H1 (cell line): ENCODE measurements at regions not wholly inside any gene's neighbourhood (a gene's known extent, or its start where the extent isn't known, plus 50 kb on each side); places are given as distances from the start of the nearest gene placed in this dataset.

Source experiments
- CTCF ChIA-PET: fragments of 300-600 bp; sonication (Branson Sonifier 250); formaldehyde crosslinking; loops from one replicate; lab custom pipeline; 2021; ENCODE audit not compliant: partially characterized antibody; lab: Charles Lee
- POLR2A ChIA-PET: fragments of 300-600 bp; sonication (Branson Sonifier 250); formaldehyde crosslinking; loops from one replicate; lab custom pipeline; 2021; ENCODE audit warnings: inconsistent platforms; ENCODE audit not compliant: partially characterized antibody; lab: Charles Lee
- DNase-seq, 2 experiments: peaks; one replicate each; pipeline versions ENCODE4 v3.0.0 to v3.0.0-alpha.2; 2010 to 2022; ENCODE audit warnings: low spot score in 2 of 2, low read depth in 1 of 2, mixed read lengths in 1 of 2
- FAIRE-seq: peaks from 2 replicates; lab custom pipeline; 2011; peaks lifted over from hg19 to GRCh38; lab: Jason Lieb, UNC
- H2AFZ ChIP-seq: 2 replicates; pipeline ENCODE4 v1.8.1; 2012; ENCODE audit warnings: low read length, inconsistent platforms
- H2AK5ac ChIP-seq: 2 replicates; pipeline ENCODE4 v1.6.1; 2013; ENCODE audit warnings: low read depth, low read length
- H2BK120ac ChIP-seq: replicated peaks from 2 replicates; pipeline ENCODE3; 2013; ENCODE audit warnings: low read depth, low read length, inconsistent platforms
- H2BK12ac ChIP-seq: 2 replicates; pipeline ENCODE4 v1.6.1; 2013; ENCODE audit warnings: low read depth, low read length
- H2BK15ac ChIP-seq: 2 replicates; pipeline ENCODE4 v1.6.1; 2013; ENCODE audit warnings: low read length
- H2BK20ac ChIP-seq: 2 replicates; pipeline ENCODE4 v1.6.1; 2013; ENCODE audit warnings: low read length
- H2BK5ac ChIP-seq: 2 replicates; pipeline ENCODE4 v1.6.1; 2013; ENCODE audit warnings: low read depth, low read length
- H3K14ac ChIP-seq: 2 replicates; pipeline ENCODE4 v1.6.1; 2013; ENCODE audit warnings: inconsistent platforms; ENCODE audit not compliant: insufficient read length
- H3K18ac ChIP-seq: 2 replicates; pipeline ENCODE4 v1.6.1; 2013; ENCODE audit warnings: low read length; ENCODE audit errors: extremely low read depth
- H3K23ac ChIP-seq: 2 replicates; pipeline ENCODE4 v1.6.1; 2013; ENCODE audit warnings: inconsistent platforms; ENCODE audit not compliant: insufficient read length
- H3K23me2 ChIP-seq: 2 replicates; pipeline ENCODE4 v1.6.1; 2013; ENCODE audit warnings: low read depth, low read length
- H3K27ac ChIP-seq: 2 replicates; pipeline ENCODE4 v1.6.1; 2011; ENCODE audit warnings: low read depth, low read length, inconsistent platforms
- H3K27me3 ChIP-seq, 4 experiments: replicated peaks in 1 of 4; 1 replicate in 1 of 4; 2 replicates in 3 of 4; pipeline versions ENCODE4 v1.6.1 to v1.8.1; 2011 to 2013; ENCODE audit warnings: low read length in 3 of 4, mild to moderate bottlenecking in 3 of 4, inconsistent platforms in 2 of 4, mixed read lengths in 2 of 4, moderate library complexity in 1 of 4; ENCODE audit not compliant: control insufficient read depth in 3 of 4, insufficient read depth in 3 of 4; ENCODE audit errors: extremely low read depth in 1 of 4
- H3K36me3 ChIP-seq, 4 experiments: 2 replicates each; pipeline versions ENCODE4 v1.6.1 to v1.8.1; 2011 to 2013; ENCODE audit warnings: mild to moderate bottlenecking in 4 of 4, low read length in 3 of 4, moderate library complexity in 2 of 4, control low read depth in 1 of 4, inconsistent platforms in 1 of 4; ENCODE audit not compliant: insufficient read depth in 4 of 4, control insufficient read depth in 2 of 4
- H3K4ac ChIP-seq: replicated peaks from 2 replicates; pipeline ENCODE3; 2013; ENCODE audit warnings: low read length, low read depth, mixed read lengths, inconsistent platforms; ENCODE audit not compliant: insufficient read length
- H3K4me1 ChIP-seq, 4 experiments: replicated peaks in 1 of 4; 1 replicate in 1 of 4; 2 replicates in 3 of 4; pipeline versions ENCODE4 v1.6.1 to v1.8.1; 2011 to 2013; ENCODE audit warnings: low read length in 3 of 4, inconsistent platforms in 2 of 4, mixed read lengths in 1 of 4; ENCODE audit not compliant: insufficient read depth in 4 of 4, control insufficient read depth in 3 of 4
- H3K4me2 ChIP-seq, 2 experiments: 2 replicates each; pipeline versions ENCODE4 v1.6.1 to v1.8.1; 2011 to 2013; ENCODE audit warnings: low read depth in 2 of 2, low read length in 2 of 2, control low read depth in 1 of 2, inconsistent platforms in 1 of 2, mild to moderate bottlenecking in 1 of 2; ENCODE audit not compliant: insufficient read depth in 1 of 2
- H3K4me3 ChIP-seq, 4 experiments: fragments of 200-600, 300-600 bp in 1 of 4; sonication (generic), shearing (Covaris generic), sonication (Bioruptor Twin) in 1 of 4; 2 replicates each; pipeline versions ENCODE4 v1.5.1 to v1.8.1; 2011 to 2016; ENCODE audit warnings: low read length in 4 of 4, low read depth in 3 of 4, control low read depth in 2 of 4, inconsistent platforms in 2 of 4, mild to moderate bottlenecking in 2 of 4, mixed read lengths in 1 of 4, moderate library complexity in 1 of 4; ENCODE audit not compliant: insufficient read depth in 2 of 4; ENCODE audit errors: extremely low read depth in 1 of 4
- H3K56ac ChIP-seq: replicated peaks from 2 replicates; pipeline ENCODE3; 2013; ENCODE audit warnings: low read depth, mild to moderate bottlenecking, mixed read lengths, low read length, inconsistent platforms; ENCODE audit not compliant: insufficient read length
- H3K79me1 ChIP-seq: 2 replicates; pipeline ENCODE4 v1.6.1; 2013; ENCODE audit warnings: low read depth, low read length, control low read depth
- H3K79me2 ChIP-seq, 2 experiments: 2 replicates each; pipeline versions ENCODE4 v1.6.1 to v1.8.1; 2012 to 2013; ENCODE audit warnings: low read length in 2 of 2, mild to moderate bottlenecking in 2 of 2, inconsistent platforms in 1 of 2; ENCODE audit not compliant: insufficient read depth in 2 of 2, control insufficient read depth in 1 of 2
- H3K9ac ChIP-seq, 4 experiments: replicated peaks in 1 of 4; 1 replicate in 1 of 4; 2 replicates in 3 of 4; pipeline versions ENCODE4 v1.6.1 to v1.8.1; 2011 to 2013; ENCODE audit warnings: low read depth in 3 of 4, low read length in 3 of 4, control low read depth in 2 of 4, mild to moderate bottlenecking in 2 of 4, moderate library complexity in 2 of 4, inconsistent platforms in 1 of 4; ENCODE audit errors: extremely low read depth in 1 of 4
- H3K9me3 ChIP-seq, 2 experiments: 2 replicates each; pipeline versions ENCODE4 v1.6.1 to v1.8.1; 2012 to 2013; ENCODE audit warnings: mild to moderate bottlenecking in 2 of 2, moderate library complexity in 2 of 2, control low read depth in 1 of 2, inconsistent platforms in 1 of 2, low read depth in 1 of 2, low read length in 1 of 2, mixed read lengths in 1 of 2; ENCODE audit not compliant: insufficient read depth in 2 of 2
- H4K20me1 ChIP-seq, 2 experiments: replicated peaks in 1 of 2; 2 replicates each; pipeline versions ENCODE3 to v1.8.1; 2011 to 2013; ENCODE audit warnings: inconsistent platforms in 2 of 2, low read length in 2 of 2, mild to moderate bottlenecking in 1 of 2; ENCODE audit not compliant: insufficient read depth in 2 of 2, control insufficient read depth in 1 of 2
- H4K5ac ChIP-seq: 2 replicates; pipeline ENCODE4 v1.6.1; 2013; ENCODE audit warnings: low read length, low read depth, mixed read lengths, inconsistent platforms; ENCODE audit not compliant: insufficient read length
- H4K8ac ChIP-seq: 2 replicates; pipeline ENCODE4 v1.8.0; 2013; ENCODE audit warnings: mild to moderate bottlenecking, moderate library complexity, low read length, inconsistent platforms; ENCODE audit not compliant: insufficient read depth; ENCODE audit errors: extremely low read depth
- H4K91ac ChIP-seq: replicated peaks from 2 replicates; pipeline ENCODE3; 2013; ENCODE audit warnings: low read length, mixed read lengths, inconsistent platforms; ENCODE audit not compliant: insufficient read length
- HDAC2 ChIP-seq, 2 experiments: fragments of 300-600 bp in 1 of 2; sonication (generic) in 1 of 2; IDR thresholded peaks; 2 replicates each; pipeline ENCODE4 v1.6.1; 2011 to 2012; ENCODE audit warnings: low read depth in 2 of 2, low read length in 2 of 2, mild to moderate bottlenecking in 2 of 2, moderate library complexity in 2 of 2, borderline replicate concordance in 1 of 2, inconsistent platforms in 1 of 2
- KDM1A ChIP-seq: fragments of 200-600, 300-600 bp; sonication (generic); IDR thresholded peaks from 2 replicates; pipeline ENCODE4 v1.7.1; 2016; ENCODE audit warnings: mild to moderate bottlenecking, low read length, borderline replicate concordance
- MAX ChIP-seq: IDR thresholded peaks from 2 replicates; pipeline ENCODE4 v1.6.1; 2012; ENCODE audit warnings: inconsistent platforms
- POU5F1 ChIP-seq: IDR thresholded peaks from 2 replicates; pipeline ENCODE4 v1.6.1; 2011; ENCODE audit warnings: low read depth, mild to moderate bottlenecking, low read length, moderate library complexity
- RAD21 ChIP-seq, 2 experiments: IDR thresholded peaks in 1 of 2; conservative IDR thresholded peaks in 1 of 2; 2 replicates each; pipeline ENCODE4 v1.6.1; 2011; ENCODE audit warnings: low read depth in 2 of 2, low read length in 2 of 2, improper control_type of control experiment in 1 of 2, inconsistent platforms in 1 of 2, mild to moderate bottlenecking in 1 of 2, moderate library complexity in 1 of 2
- WGBS, 2 experiments: shearing (Covaris generic) in 1 of 2; methylation state at CpG; one replicate each; pipeline versions ENCODE4 v1.1.6 to v1.1.7; 2013 to 2015; ENCODE audit warnings: low lambda C conversion rate in 2 of 2, mixed read lengths in 2 of 2, inconsistent platforms in 1 of 2, low coverage in 1 of 2, missing lambda C conversion rate in 1 of 2; ENCODE audit not compliant: insufficient replicate concordance in 2 of 2, insufficient coverage in 1 of 2, insufficient read length in 1 of 2; ENCODE audit errors: extremely low coverage in 1 of 2, missing lambda C conversion rate in 1 of 2; 5-methylcytosine and 5-hydroxymethylcytosine counted together

DNA sequence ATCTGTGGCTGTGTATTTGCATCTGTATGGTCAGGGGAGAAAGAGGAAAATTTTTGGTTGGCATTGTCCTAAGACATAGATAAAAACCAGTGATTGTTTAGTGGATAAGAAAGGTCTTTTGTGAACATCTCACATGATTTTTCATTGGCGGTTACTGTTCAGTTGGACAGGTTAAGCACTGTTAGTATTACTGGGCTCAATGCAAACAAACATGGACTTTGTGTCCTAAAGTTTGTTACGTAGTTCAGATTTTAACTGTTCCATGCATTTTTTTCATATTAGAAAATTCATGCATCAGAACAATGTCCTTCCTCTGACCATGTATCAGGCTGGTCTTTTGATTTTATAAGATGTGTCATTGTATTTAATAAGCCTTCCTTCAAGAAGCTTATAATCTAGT is 368.0 kb downstream of the MEIS1 start:
- no peaks in the 10 kb centered on the region for H3K79me2 ChIP-seq
- H3K9me3 ChIP-seq, result no peaks in the 10 kb centered on the region
- DNase-seq (no peak), FAIRE-seq (no peak)
- no peak overlapping the region for H4K5ac ChIP-seq
- H2BK12ac ChIP-seq, result no peak overlapping the region
- no peak overlapping the region for H3K4ac ChIP-seq
- no peak overlapping the region for H2BK15ac ChIP-seq
- no peaks in the 10 kb centered on the region for H3K27me3 ChIP-seq
- no peak overlapping the region for H3K9ac ChIP-seq
- H3K14ac ChIP-seq, result no peak overlapping the region
- H2BK5ac ChIP-seq, result no peak overlapping the region
- H3K4me2 ChIP-seq, result no peak overlapping the region
- H3K36me3 ChIP-seq, result no peaks in the 10 kb centered on the region
- no peak overlapping the region for H4K91ac ChIP-seq
- H4K20me1 ChIP-seq, result no peaks in the 10 kb centered on the region
- H2AFZ ChIP-seq, result no peak overlapping the region; the same call in 1 of the 2 replicates
- H3K4me1 ChIP-seq, result peaks cover 0 to 5% (median 3%) of the 10 kb centered on the region in 4 experiments; a peak in 2 of 7 replicates
- no peak overlapping the region for H3K4me3 ChIP-seq
- ChIA-PET POLR2A (no interaction called here), CTCF (interaction anchor here (1.4 kb wide), 1 partner anchor 70 kb away, joined by 3 read pairs; no protein-coding TSS in a partner anchor)
- no peaks in the 10 kb centered on the region for H3K23me2 ChIP-seq
- H3K18ac ChIP-seq, result no peak overlapping the region
- WGBS, 2 experiments, result 88% methylated on average over 2 of the region's 2 CpGs; no CpG with 5 or more reads in 1 of the 2 experiments
- no peak for TF ChIP-seq RAD21 (IDR thresholded peaks at IDR 0.05 in 1 of 2, conservative IDR thresholded peaks at IDR 0.05 in 1 of 2; ENCODE audit: low read depth in 2 of 2, low read length in 2 of 2)
- no peak for TF ChIP-seq HDAC2 (IDR thresholded peaks at IDR 0.05; ENCODE audit: borderline replicate concordance in 1 of 2, low read depth in 2 of 2, low read length in 2 of 2)
- no peak for TF ChIP-seq POU5F1
- TF ChIP-seq MAX, result no peak
- TF ChIP-seq KDM1A, result no peak
- H2AK5ac ChIP-seq, result no peak overlapping the region
- H2BK120ac ChIP-seq, result no peak overlapping the region
- no peak overlapping the region for H2BK20ac ChIP-seq
- H3K27ac ChIP-seq, result no peak overlapping the region
- no peak overlapping the region for H3K56ac ChIP-seq
- H3K79me1 ChIP-seq, result no peaks in the 10 kb centered on the region
- H4K8ac ChIP-seq, result no peak overlapping the region
- no peak overlapping the region for H3K23ac ChIP-seq
